GM23248 (cell line): ENCODE measurements at regions not wholly inside any gene's neighbourhood (a gene's known extent, or its start where the extent isn't known, plus 50 kb on each side); places are given as distances from the start of the nearest gene placed in this dataset.

ENCODE experiments used
- DNase-seq: peaks from one replicate; pipeline ENCODE4 v3.0.0-alpha.2; 2015
- H2AFZ ChIP-seq: fragments of 200-600 bp; sonication (generic); 2 replicates; pipeline ENCODE4 v1.6.1; 2016; ENCODE audit warnings: antibody characterized with exemption
- H3F3A ChIP-seq: fragments of 200-600 bp; sonication (generic); 2 replicates; pipeline ENCODE4 v1.6.1; 2016; ENCODE audit warnings: mild to moderate bottlenecking, antibody characterized with exemption, mixed run types; ENCODE audit not compliant: insufficient read depth
- H3K27ac ChIP-seq: fragments of 200-600 bp; sonication (generic); 2 replicates; pipeline ENCODE4 v1.5.1; 2016; ENCODE audit warnings: mild to moderate bottlenecking
- H3K27me3 ChIP-seq: fragments of 200-600 bp; sonication (generic); replicated peaks from 2 replicates; pipeline ENCODE4 v1.6.1; 2016; ENCODE audit warnings: mild to moderate bottlenecking; ENCODE audit not compliant: insufficient read depth
- H3K36me3 ChIP-seq: fragments of 200-600 bp; sonication (generic); 2 replicates; pipeline ENCODE4 v1.6.1; 2016; ENCODE audit warnings: low read depth, mild to moderate bottlenecking
- H3K4me1 ChIP-seq: fragments of 200-600 bp; sonication (generic); 2 replicates; pipeline ENCODE4 v1.6.1; 2016; ENCODE audit warnings: mild to moderate bottlenecking; ENCODE audit not compliant: insufficient read depth
- H3K4me2 ChIP-seq: fragments of 200-600 bp; sonication (generic); one replicate; pipeline ENCODE4 v1.6.1; 2016; ENCODE audit warnings: mild to moderate bottlenecking; ENCODE audit not compliant: unreplicated experiment
- H3K4me3 ChIP-seq: fragments of 200-600 bp; sonication (generic); 2 replicates; pipeline ENCODE4 v1.5.1; 2016; ENCODE audit warnings: mild to moderate bottlenecking
- H3K79me2 ChIP-seq: fragments of 200-600 bp; sonication (generic); 2 replicates; pipeline ENCODE4 v1.6.1; 2016; ENCODE audit warnings: mild to moderate bottlenecking; ENCODE audit not compliant: insufficient read depth
- H3K9ac ChIP-seq: fragments of 200-600 bp; sonication (generic); 2 replicates; pipeline ENCODE4 v1.6.1; 2016; ENCODE audit warnings: mild to moderate bottlenecking
- H3K9me2 ChIP-seq: fragments of 200-600 bp; sonication (generic); 2 replicates; pipeline ENCODE4 v1.6.1; 2016; ENCODE audit warnings: mixed run types, mild to moderate bottlenecking, moderate library complexity; ENCODE audit not compliant: insufficient read depth
- H3K9me3 ChIP-seq: fragments of 200-600 bp; sonication (generic); one replicate; pipeline ENCODE4 v1.6.1; 2017; ENCODE audit warnings: low read depth
- H4K20me1 ChIP-seq: fragments of 200-600 bp; sonication (generic); 2 replicates; pipeline ENCODE4 v1.6.0; 2016; ENCODE audit not compliant: insufficient read depth
- EZH2 ChIP-seq: fragments of 200-600 bp; sonication (generic); IDR thresholded peaks from 2 replicates; pipeline ENCODE4 v1.6.1; 2018; ENCODE audit warnings: antibody characterized with exemption, mild to moderate bottlenecking; ENCODE audit not compliant: insufficient read depth, poor library complexity, severe bottlenecking
- EZH2phosphoT487 ChIP-seq: fragments of 200-600 bp; sonication (generic); IDR thresholded peaks from 2 replicates; pipeline ENCODE4 v1.6.1; 2018; ENCODE audit warnings: antibody characterized with exemption, moderate library complexity, mild to moderate bottlenecking, low read depth; ENCODE audit not compliant: insufficient read depth
- WGBS, 2 experiments: methylation state at CpG; one replicate each; pipeline ENCODE4 v1.1.6; 2015 to 2017; ENCODE audit warnings: low lambda C conversion rate in 2 of 2, low coverage in 1 of 2; ENCODE audit errors: missing lambda C conversion rate in 2 of 2; 5-methylcytosine and 5-hydroxymethylcytosine counted together
- in situ Hi-C: fragments of 300-500 bp; cut with MboI; formaldehyde crosslinking; loops from 2 replicates; pipeline ENCODE4 v1.15.0; 2020

DNA sequence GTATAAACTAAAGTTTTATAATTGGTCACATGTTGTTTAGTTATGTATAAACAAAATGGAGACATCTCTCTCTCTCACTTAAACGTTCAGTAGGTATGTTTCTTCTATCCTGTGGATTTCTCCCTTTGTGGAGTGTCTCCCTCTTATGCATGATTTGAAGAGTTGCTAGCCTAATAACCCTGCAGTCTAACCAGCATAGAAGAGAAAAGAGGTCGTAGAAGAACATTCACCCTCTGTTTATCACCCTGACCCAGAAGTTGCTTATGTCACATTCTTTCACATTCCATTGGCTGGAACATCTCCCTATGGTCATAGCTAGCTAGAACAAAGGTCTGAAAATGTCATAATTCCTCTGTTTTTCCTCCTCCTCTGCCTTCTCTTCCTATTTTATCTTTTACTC lies 176.8 kb upstream of the PCDH20 start:
- H3K4me1 ChIP-seq: no peaks in the 10 kb centered on the region
- in situ Hi-C loops: no loop called here
- H3K36me3 ChIP-seq: no peaks in the 10 kb centered on the region
- H3K9ac ChIP-seq: no peak overlapping the region
- H3K9me2 ChIP-seq: no peaks in the 10 kb centered on the region
- no peaks in the 10 kb centered on the region for H3K27me3 ChIP-seq
- DNase-seq: no peak
- H2AFZ ChIP-seq: no peak overlapping the region
- H3K4me3 ChIP-seq: no peak overlapping the region
- no peaks in the 10 kb centered on the region for H4K20me1 ChIP-seq
- H3F3A ChIP-seq: no peaks in the 10 kb centered on the region
- WGBS, 2 experiments: 3 to 4% methylated on average over 2 of the region's 2 CpGs
- no peak for TF ChIP-seq EZH2phosphoT487
- no peak for TF ChIP-seq EZH2
- peaks cover 3% of the 10 kb centered on the region for H3K9me3 ChIP-seq
- no peak overlapping the region for H3K4me2 ChIP-seq
- H3K27ac ChIP-seq: no peak overlapping the region
- no peaks in the 10 kb centered on the region for H3K79me2 ChIP-seq

DNA sequence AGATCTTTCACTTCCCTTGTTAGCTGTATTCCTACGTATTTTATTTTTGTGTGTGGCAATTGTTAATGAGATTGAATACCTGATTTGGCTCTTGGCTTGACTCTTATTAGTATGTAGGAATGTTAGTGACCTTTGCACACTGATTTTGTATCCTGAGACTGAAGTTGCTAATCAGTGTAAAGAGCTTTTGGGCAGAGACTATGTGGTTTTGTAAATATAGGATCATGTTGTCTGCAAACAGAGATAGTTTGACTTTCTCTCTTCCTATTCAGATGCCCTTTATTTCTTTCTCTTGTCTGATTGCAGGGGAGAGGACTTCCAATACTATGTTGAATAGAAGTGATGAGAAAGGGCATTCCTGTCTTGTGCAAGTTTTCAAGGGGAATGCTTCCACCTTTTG lies 160.3 kb upstream of the PCDH20 start:
- Histone ChIP-seq H3K9ac (no peak overlapping the region), H3K4me1 (no peaks in the 10 kb centered on the region), H3F3A (no peaks in the 10 kb centered on the region), H4K20me1 (no peaks in the 10 kb centered on the region), H3K4me2 (no peak overlapping the region), H3K36me3 (no peaks in the 10 kb centered on the region), H3K9me3 (no peaks in the 10 kb centered on the region), H3K79me2 (no peaks in the 10 kb centered on the region), H3K27me3 (no peaks in the 10 kb centered on the region), H3K4me3 (no peak overlapping the region), H2AFZ (no peak overlapping the region), H3K9me2 (no peaks in the 10 kb centered on the region), H3K27ac (no peak overlapping the region)
- TF ChIP-seq EZH2: no peak
- TF ChIP-seq EZH2phosphoT487: no peak
- in situ Hi-C loops: no loop called here
- DNase-seq: no peak
- WGBS, 2 experiments: 18 to 19% methylated on average over 1 of the region's 1 CpG

DNA sequence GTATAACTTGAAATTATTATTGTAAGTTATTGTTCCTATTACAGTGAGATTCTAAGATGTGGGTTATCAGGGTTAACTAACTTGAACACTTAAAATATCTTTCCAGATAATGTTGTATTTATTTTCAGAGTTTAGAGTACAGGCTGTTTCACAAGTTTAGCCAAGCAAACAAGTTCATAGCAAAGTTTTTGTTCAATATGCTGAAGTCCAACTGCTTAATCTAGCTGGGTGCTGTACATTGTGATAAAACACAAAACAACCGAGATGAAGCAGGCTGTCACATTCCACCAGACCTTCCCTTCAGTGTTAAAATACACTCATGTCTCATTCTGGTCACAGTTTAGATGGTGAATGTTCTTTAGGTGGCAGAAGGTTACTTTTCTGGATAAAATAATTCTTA lies 148.0 kb upstream of the PCDH20 start:
- no peak overlapping the region for H3K4me2 ChIP-seq
- H3F3A ChIP-seq: no peaks in the 10 kb centered on the region
- TF ChIP-seq EZH2phosphoT487 (no peak), EZH2 (no peak)
- H3K27ac ChIP-seq: no peak overlapping the region
- H2AFZ ChIP-seq: no peak overlapping the region
- no peaks in the 10 kb centered on the region for H3K9me2 ChIP-seq
- H4K20me1 ChIP-seq: no peaks in the 10 kb centered on the region
- H3K4me3 ChIP-seq: no peak overlapping the region
- H3K9ac ChIP-seq: no peak overlapping the region
- no peak for DNase-seq
- H3K4me1 ChIP-seq: no peaks in the 10 kb centered on the region
- H3K9me3 ChIP-seq: no peaks in the 10 kb centered on the region
- H3K36me3 ChIP-seq: no peaks in the 10 kb centered on the region
- 0% methylated on average over 1 of the region's 1 CpG for WGBS, 2 experiments
- in situ Hi-C loops: no loop called here
- no peaks in the 10 kb centered on the region for H3K79me2 ChIP-seq
- no peaks in the 10 kb centered on the region for H3K27me3 ChIP-seq

DNA sequence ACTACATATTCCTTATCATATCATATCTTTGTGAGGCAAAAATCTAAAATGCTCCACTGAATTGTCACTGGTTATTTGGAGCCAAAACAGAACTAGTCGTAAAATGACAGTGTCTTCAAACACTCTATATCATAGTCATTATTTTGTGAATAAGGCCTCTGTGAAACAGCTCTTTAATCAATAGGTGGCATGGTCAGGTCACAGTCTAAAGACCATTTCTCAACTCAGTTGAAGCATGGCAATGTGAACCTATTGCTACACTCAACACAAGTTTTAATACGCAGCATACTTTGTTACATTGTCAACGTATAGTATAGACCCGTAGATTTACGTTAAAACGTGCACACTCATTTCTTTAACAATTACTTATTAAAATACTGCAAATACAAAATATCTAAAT lies 131.3 kb upstream of the PCDH20 start:
- Histone ChIP-seq H3K9me2 (no peaks in the 10 kb centered on the region), H3K9me3 (no peaks in the 10 kb centered on the region), H3K4me2 (no peak overlapping the region), H2AFZ (no peak overlapping the region), H3K27me3 (no peaks in the 10 kb centered on the region), H3F3A (no peaks in the 10 kb centered on the region), H3K79me2 (no peaks in the 10 kb centered on the region), H3K9ac (no peak overlapping the region), H3K4me1 (no peaks in the 10 kb centered on the region), H3K4me3 (no peak overlapping the region), H3K36me3 (no peaks in the 10 kb centered on the region), H3K27ac (no peak overlapping the region), H4K20me1 (no peaks in the 10 kb centered on the region)
- no peak for TF ChIP-seq EZH2phosphoT487
- TF ChIP-seq EZH2: no peak
- DNase-seq: no peak
- in situ Hi-C loops: no loop called here
- WGBS, 2 experiments: 43 to 47% methylated on average over 6 of the region's 6 CpGs

DNA sequence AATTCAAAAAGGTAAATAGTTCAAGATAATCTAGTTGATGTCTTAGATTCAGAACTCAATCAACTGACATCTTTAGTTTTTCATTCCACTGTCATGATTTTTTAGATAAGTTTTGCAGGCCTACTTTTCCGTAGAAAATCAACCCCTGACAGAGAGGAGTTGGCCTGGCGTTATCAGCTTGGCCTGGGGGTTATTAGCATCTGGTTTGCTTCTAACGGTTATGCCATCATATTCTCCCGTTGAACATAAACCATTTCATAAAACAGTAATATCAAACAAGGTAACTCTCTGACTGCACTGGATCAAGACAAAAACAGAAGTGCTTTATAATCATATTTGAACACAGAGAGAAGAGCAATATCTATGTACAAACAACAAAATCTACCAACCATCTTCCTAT lies 130.8 kb upstream of the PCDH20 start:
- TF ChIP-seq EZH2phosphoT487 (no peak), EZH2 (no peak)
- Histone ChIP-seq H3K79me2 (no peaks in the 10 kb centered on the region), H4K20me1 (no peaks in the 10 kb centered on the region), H3K9ac (no peak overlapping the region), H3K27me3 (no peaks in the 10 kb centered on the region), H3K4me2 (no peak overlapping the region), H3K9me3 (no peaks in the 10 kb centered on the region), H3K4me3 (no peak overlapping the region), H3F3A (no peaks in the 10 kb centered on the region), H3K27ac (no peak overlapping the region), H3K4me1 (no peaks in the 10 kb centered on the region), H3K36me3 (no peaks in the 10 kb centered on the region), H3K9me2 (no peaks in the 10 kb centered on the region), H2AFZ (no peak overlapping the region)
- WGBS, 2 experiments: 8 to 10% methylated on average over 4 of the region's 4 CpGs
- no peak for DNase-seq
- in situ Hi-C loops: no loop called here
